ENCODE measurements at regions not wholly inside any gene's neighbourhood (a gene's known extent, or its start where the extent isn't known, plus 50 kb on each side); places are given as distances from the start of the nearest gene placed in this dataset.

DNA sequence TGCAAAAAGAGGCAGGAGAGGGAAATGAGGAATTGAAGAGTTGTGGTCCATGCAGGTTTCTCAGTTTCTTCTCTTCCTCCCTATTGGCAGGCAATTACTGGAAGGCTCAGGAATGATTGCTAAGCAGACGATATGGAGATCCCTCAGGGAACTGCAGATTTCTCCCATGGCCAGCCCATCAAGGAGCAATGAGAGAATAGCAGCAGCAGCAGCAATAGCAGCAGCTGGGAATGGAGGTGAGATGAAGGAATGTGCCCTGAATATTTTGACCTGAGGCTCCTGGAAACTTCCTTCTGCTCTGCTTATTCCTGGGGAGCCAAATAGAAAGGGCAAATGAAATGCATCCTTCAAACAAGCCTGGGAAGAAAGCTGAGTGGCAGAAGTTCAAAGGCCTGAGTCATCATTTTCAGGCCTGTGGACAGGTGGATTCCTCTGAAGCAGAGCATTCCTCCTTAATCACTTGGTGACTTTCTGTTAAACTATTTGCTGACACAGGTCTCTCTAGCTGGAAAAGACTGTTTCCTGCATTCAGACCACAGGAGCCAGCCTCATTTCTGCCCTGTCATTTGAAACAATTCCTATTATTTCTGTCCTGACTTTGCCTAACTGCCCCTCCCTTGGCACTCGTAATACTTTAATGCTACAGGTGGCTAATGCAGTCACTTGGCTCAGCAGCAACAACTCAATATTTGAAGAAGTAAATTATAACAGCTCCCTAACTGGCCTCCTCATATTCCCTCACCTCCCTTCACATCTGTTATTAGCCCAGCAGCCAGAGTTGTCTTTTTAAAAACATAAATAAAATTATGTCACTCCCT lies 146.9 kb upstream of the GADL1 start:
- in situ Hi-C loops (cut with HindIII; ENCODE audit: low sequenced_read_pairs), result no loop called here
- DNase-seq (ENCODE audit: low spot score), result no peak

GRCh38 chr3:31043184-31043819 lies 148.8 kb upstream of the GADL1 start:
- in situ Hi-C loops (cut with HindIII; ENCODE audit: low sequenced_read_pairs), result no loop called here
- no peak for DNase-seq (ENCODE audit: low spot score)

- DNase-seq (ENCODE audit: low spot score), result no peak
These were observed 153.2 kb upstream of the GADL1 start for GRCh38 chr3:31047673-31048072.

DNA sequence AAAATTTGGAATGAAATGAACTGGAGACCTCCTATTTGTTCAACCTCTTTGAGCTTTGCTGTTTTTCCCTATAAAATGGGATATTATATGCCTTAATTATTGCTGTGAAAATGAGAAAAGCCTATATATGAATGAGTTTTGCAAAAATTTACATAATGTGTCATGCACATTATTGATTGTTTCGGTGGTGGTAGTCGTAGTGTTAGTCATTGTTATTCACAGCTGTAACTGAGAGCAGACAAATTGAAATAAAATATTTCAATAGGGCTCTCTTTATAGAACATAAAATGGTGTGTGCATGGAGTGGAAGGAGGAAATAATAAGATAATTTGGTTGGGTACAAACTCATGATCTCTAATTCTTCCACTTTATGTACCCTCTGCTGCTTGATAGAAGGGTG lies 153.7 kb upstream of the GADL1 start:
- DNase-seq (ENCODE audit: low spot score), result no peak
- in situ Hi-C loops (cut with HindIII; ENCODE audit: low sequenced_read_pairs), result no loop called here

More at GRCh38 chr3:31047673-31048072, 153.2 kb upstream of the GADL1 start:
- in situ Hi-C loops (cut with HindIII; ENCODE audit: low sequenced_read_pairs), result no loop called here

GRCh38 chr3:31050296-31050695 lies 155.8 kb upstream of the GADL1 start:
- in situ Hi-C loops (cut with HindIII; ENCODE audit: low sequenced_read_pairs), result no loop called here
- DNase-seq (ENCODE audit: low spot score), result no peak

GRCh38 chr3:31051226-31051625 lies 156.8 kb upstream of the GADL1 start:
- in situ Hi-C loops (cut with HindIII; ENCODE audit: low sequenced_read_pairs), result no loop called here

DNA sequence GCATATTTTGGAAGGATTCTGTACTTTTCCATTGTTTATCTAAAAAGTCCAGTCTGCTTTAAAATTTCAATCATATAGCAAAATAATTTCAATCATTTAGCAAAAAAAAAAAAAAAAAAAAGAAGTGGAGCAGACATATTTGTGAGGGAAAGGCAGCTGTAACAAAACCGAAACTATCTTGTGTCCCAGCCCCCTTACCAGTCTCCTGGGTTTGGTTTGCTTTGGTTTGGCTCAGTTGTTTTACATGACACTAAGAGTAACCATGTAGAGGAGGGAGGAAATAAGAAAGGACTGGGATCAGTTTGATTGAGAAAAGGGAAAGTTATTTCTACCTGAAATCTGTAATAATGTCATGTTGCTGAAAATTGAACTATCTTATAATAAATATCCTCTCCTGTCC lies 158.8 kb upstream of the GADL1 start:
- no peak for DNase-seq (ENCODE audit: low spot score)
- in situ Hi-C loops (cut with HindIII; ENCODE audit: low sequenced_read_pairs), result no loop called here

More at GRCh38 chr3:31051226-31051625, 156.8 kb upstream of the GADL1 start:
- DNase-seq (ENCODE audit: low spot score), result no peak

- DNase-seq (ENCODE audit: low spot score), result no peak
These were observed 159.6 kb upstream of the GADL1 start for GRCh38 chr3:31054032-31054431.

GRCh38 chr3:31055757-31056156 lies 161.3 kb upstream of the GADL1 start:
- in situ Hi-C loops (cut with HindIII; ENCODE audit: low sequenced_read_pairs), result no loop called here
- no peak for DNase-seq (ENCODE audit: low spot score)

More at GRCh38 chr3:31054032-31054431, 159.6 kb upstream of the GADL1 start:
- in situ Hi-C loops (cut with HindIII; ENCODE audit: low sequenced_read_pairs), result no loop called here

- no peak for DNase-seq (ENCODE audit: low spot score)
- in situ Hi-C loops (cut with HindIII; ENCODE audit: low sequenced_read_pairs), result no loop called here
These were observed 163.4 kb upstream of the GADL1 start for GRCh38 chr3:31057891-31058290.

GRCh38 chr3:31064021-31064420 lies 169.6 kb upstream of the GADL1 start:
- in situ Hi-C loops (cut with HindIII; ENCODE audit: low sequenced_read_pairs), result no loop called here
- no peak for DNase-seq (ENCODE audit: low spot score)

GRCh38 chr3:31065765-31066164 lies 171.3 kb upstream of the GADL1 start:
- DNase-seq (ENCODE audit: low spot score), result no peak
- in situ Hi-C loops (cut with HindIII; ENCODE audit: low sequenced_read_pairs), result no loop called here

DNA sequence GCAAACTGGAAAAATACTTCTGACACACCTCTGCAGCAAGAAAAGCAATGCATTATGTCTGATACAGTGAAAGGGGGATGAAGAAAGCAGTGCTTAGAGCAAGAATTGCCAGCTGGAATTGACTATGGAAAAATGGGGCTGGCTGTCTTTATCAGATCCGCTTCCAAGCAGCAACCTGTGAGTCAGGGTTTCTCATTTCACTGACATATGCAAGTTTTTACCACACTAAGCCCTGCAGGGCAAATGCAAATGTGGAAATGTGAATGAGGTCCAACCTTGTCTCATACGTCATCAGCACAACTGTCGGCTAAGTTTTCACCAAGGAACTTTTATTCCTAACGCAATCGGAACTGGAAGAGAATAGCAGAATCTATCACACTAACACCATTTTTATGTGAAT lies 172.5 kb upstream of the GADL1 start:
- DNase-seq (ENCODE audit: low spot score), result no peak
- in situ Hi-C loops (cut with HindIII; ENCODE audit: low sequenced_read_pairs), result no loop called here

GRCh38 chr3:31075471-31075870 lies 181.0 kb upstream of the GADL1 start:
- no peak for DNase-seq (ENCODE audit: low spot score)
- in situ Hi-C loops (cut with HindIII; ENCODE audit: low sequenced_read_pairs), result no loop called here

DNA sequence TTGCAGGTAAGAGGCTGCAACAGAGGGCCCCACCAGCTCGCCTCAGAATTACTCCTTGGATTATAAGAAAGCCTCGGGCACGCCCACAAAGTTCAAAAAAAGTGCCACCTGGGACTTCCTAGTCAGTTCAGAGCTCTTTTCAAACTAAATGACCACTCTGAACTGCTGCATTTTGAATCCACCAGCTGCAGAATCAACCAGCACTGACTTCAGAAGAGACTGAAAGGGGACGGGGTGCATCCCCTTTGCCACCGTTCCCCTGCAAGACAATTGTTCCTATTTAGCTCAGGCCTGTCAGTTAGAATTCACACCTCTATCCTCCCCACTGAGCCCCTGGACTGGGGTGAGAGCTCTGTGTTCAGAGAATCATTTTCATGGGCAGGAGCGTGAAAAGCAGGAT lies 181.4 kb upstream of the GADL1 start:
- in situ Hi-C loops (cut with HindIII; ENCODE audit: low sequenced_read_pairs), result no loop called here
- no peak for DNase-seq (ENCODE audit: low spot score)

- DNase-seq (ENCODE audit: low spot score), result no peak
These were observed 182.7 kb upstream of the GADL1 start for GRCh38 chr3:31077021-31077601.

GRCh38 chr3:31077826-31078225 lies 183.4 kb upstream of the GADL1 start:
- in situ Hi-C loops (cut with HindIII; ENCODE audit: low sequenced_read_pairs), result no loop called here
- no peak for DNase-seq (ENCODE audit: low spot score)

More at GRCh38 chr3:31077021-31077601, 182.7 kb upstream of the GADL1 start:
- in situ Hi-C loops (cut with HindIII; ENCODE audit: low sequenced_read_pairs), result no loop called here

DNA sequence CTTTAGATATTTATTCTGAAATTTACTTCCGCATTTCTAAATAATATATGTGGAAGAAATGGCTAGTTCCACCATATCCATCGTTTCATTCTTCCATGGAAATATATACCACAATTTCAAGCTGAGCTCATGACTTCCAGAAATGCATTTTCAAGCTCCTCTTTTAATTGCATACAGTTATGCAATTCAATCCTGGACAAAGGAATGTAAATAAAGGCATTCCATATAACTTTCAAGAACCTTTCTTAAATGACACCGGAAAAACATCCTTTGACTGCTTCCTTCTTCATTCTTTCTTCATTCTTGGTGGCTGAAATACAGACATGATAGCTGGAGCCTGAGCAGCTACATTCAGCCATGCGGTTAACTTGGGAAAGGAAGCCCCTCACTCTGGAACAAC lies 185.2 kb upstream of the GADL1 start:
- in situ Hi-C loops (cut with HindIII; ENCODE audit: low sequenced_read_pairs), result no loop called here
- DNase-seq (ENCODE audit: low spot score), result no peak

DNA sequence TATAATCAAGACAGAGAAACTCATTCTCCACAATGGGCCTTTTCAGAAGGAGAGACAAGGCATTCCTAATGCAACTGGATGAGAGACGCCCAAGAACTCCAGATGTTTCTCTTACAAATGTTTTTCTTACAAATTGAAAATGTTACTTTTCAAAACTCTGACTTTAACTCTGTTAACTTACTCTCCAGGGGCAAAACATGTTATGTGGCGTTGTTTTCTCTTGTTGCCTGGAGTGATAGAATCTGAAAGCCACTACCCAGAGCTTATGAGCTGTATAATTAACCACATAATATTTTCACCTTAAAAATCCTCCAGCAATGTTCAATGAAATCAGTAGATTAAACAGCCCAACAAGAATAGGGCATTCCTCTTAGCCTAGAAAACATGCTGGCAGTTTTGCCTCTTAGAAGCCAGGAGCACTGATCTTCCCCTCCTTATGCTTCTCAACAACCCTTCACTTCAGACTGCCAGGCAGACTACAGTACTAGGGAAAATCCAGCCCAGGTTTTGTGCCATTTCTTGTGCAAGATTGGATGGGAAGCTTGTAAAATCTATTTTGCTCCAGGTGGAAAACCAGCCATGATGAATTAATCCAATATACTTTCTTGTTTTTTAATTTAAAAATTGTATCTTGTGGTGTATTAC lies 186.7 kb upstream of the GADL1 start:
- in situ Hi-C loops (cut with HindIII; ENCODE audit: low sequenced_read_pairs), result no loop called here
- no peak for DNase-seq (ENCODE audit: low spot score)

DNA sequence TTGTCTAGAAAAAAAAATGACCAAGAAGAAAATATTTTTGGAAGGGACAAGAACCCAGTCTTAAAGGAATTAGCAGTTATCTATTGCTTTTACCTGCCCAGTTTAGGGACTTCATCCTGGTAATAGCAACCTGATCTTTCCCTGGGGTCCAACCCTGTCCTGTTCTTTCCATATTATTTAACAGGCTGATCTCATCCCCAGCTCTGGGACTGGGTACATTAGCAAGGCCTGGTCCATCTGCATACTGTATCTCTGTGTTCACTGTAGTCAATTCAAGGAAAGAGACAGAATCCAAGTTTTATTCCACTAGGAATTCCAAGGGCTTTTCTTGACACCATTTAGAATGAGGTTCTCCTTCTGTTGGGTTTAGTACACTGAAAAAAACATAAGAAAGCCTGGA lies 191.7 kb upstream of the GADL1 start:
- no peak for DNase-seq (ENCODE audit: low spot score)
- in situ Hi-C loops (cut with HindIII; ENCODE audit: low sequenced_read_pairs), result no loop called here

Measured in G401 (cell line).